Spleen (tissue), 11 donors: ENCODE measurements at regions not wholly inside any gene's neighbourhood (a gene's known extent, or its start where the extent isn't known, plus 50 kb on each side); places are given as distances from the start of the nearest gene placed in this dataset.

Source experiments
- DNase-seq: peaks from one replicate; pipeline ENCODE4 v3.0.0-alpha.2; 2020
- H3K27ac ChIP-seq, 8 donors: fragments of 200-600 bp; sonication (generic) in 7 of 8; 1 replicate in 4 of 8; 2 replicates in 4 of 8; pipeline versions ENCODE4 v1.5.0 to v1.8.0; 2016 to 2021; ENCODE audit warnings: inconsistent platforms in 4 of 8, mild to moderate bottlenecking in 4 of 8, moderate library complexity in 1 of 8
- H3K27me3 ChIP-seq, 7 donors: fragments of 200-600 bp; sonication (generic) in 6 of 7; replicated peaks in 1 of 7; 1 replicate in 4 of 7; 2 replicates in 3 of 7; pipeline versions ENCODE4 v1.5.0 to v1.8.0; 2016 to 2021; ENCODE audit warnings: inconsistent platforms in 3 of 7, mild to moderate bottlenecking in 1 of 7
- H3K36me3 ChIP-seq, 6 donors: fragments of 200-600 bp; sonication (generic) in 5 of 6; 1 replicate in 4 of 6; 2 replicates in 2 of 6; pipeline versions ENCODE4 v1.5.0 to v1.8.0; 2016 to 2021; ENCODE audit warnings: inconsistent platforms in 2 of 6
- H3K4me1 ChIP-seq, 6 donors: fragments of 200-600 bp; sonication (generic) in 5 of 6; 1 replicate in 3 of 6; 2 replicates in 3 of 6; pipeline versions ENCODE4 v1.5.0 to v1.8.0; 2016 to 2021; ENCODE audit warnings: inconsistent platforms in 3 of 6
- H3K4me3 ChIP-seq, 8 donors: fragments of 200-600 bp; sonication (generic) in 7 of 8; 1 replicate in 4 of 8; 2 replicates in 4 of 8; pipeline versions ENCODE4 v1.5.0 to v1.8.0; 2016 to 2021; ENCODE audit warnings: inconsistent platforms in 4 of 8, mild to moderate bottlenecking in 4 of 8, moderate library complexity in 2 of 8
- H3K9me3 ChIP-seq, 8 donors: fragments of 200-600 bp; sonication (generic) in 7 of 8; 1 replicate in 4 of 8; 2 replicates in 4 of 8; pipeline versions ENCODE4 v1.5.0 to v1.8.0; 2016 to 2021; ENCODE audit warnings: inconsistent platforms in 4 of 8
- CTCF ChIP-seq, 11 experiments: fragments of 200-600 bp in 7 of 11; fragments of 450-650 bp in 4 of 11; sonication (generic) in 4 of 11; IDR thresholded peaks in 8 of 11; conservative IDR thresholded peaks in 3 of 11; 1 replicate in 7 of 11; 2 replicates in 4 of 11; pipeline versions ENCODE4 v1.4.0 to v1.8.0; 2016 to 2021; ENCODE audit warnings: antibody characterized with exemption in 11 of 11, inconsistent platforms in 4 of 11, mild to moderate bottlenecking in 1 of 11
- POLR2A ChIP-seq, 3 donors: fragments of 450-650 bp; IDR thresholded peaks; one replicate each; pipeline ENCODE4 v1.5.1; 2017; ENCODE audit warnings: antibody characterized with exemption in 3 of 3, mild to moderate bottlenecking in 1 of 3
- POLR2AphosphoS5 ChIP-seq, 3 donors: sonication (generic); formaldehyde crosslinking; IDR thresholded peaks; one replicate each; pipeline ENCODE4 v1.5.1; 2017; ENCODE audit warnings: antibody characterized with exemption in 3 of 3
- WGBS, 5 donors: extraction: QIAGEN DNeasy Blood & Tissue Kit in 3 of 5; methylation state at CpG; one replicate each; pipeline versions ENCODE4 v1.1.5 to v1.1.7; 2013 to 2018; 5-methylcytosine and 5-hydroxymethylcytosine counted together
- intact Hi-C: fragments of 100-400 bp; cut with DNase I; formaldehyde crosslinking; loops from one replicate; pipeline ENCODE4 v1.15.0; 2023; ENCODE audit warnings: low total_unique reads
- donor health status: healthy with polysubstance abuse.
- donor health status: DM: no; HTN: no; CAD: no; lungs with moderate emphysema.
- donor health status: DM: no; HTN: no; CAD: no.
- donor health status: Bipolar disorder and iron deficiency.
- donor health status: healthy.
- donor health status: DM: no; HTN: no; CAD: no.
- donor health status: DM: yes; HTN: yes; CAD: no.

GRCh38 chr3:76474632-76475031 is 565.3 kb upstream of the ROBO2 start:
- intact Hi-C loops = no loop called here
- no peak for DNase-seq
- Histone ChIP-seq H3K27me3 (no peaks in the 10 kb centered on the region), H3K9me3 (peaks cover 0 to 14% (median 8%) of the 10 kb centered on the region in 8 donors), H3K27ac (no peak overlapping the region), H3K4me1 (no peaks in the 10 kb centered on the region), H3K4me3 (no peak overlapping the region), H3K36me3 (no peaks in the 10 kb centered on the region)
- TF ChIP-seq POLR2A (IDR thresholded peaks at IDR 0.05) (no peak), CTCF (IDR thresholded peaks at IDR 0.05 in 8 of 11, conservative IDR thresholded peaks at IDR 0.05 in 3 of 11) (no peak), POLR2AphosphoS5 (IDR thresholded peaks at IDR 0.05) (no peak)
- 73 to 86% (median 82%) methylated on average over 9 of the region's 9 CpGs for WGBS, 5 donors

DNA sequence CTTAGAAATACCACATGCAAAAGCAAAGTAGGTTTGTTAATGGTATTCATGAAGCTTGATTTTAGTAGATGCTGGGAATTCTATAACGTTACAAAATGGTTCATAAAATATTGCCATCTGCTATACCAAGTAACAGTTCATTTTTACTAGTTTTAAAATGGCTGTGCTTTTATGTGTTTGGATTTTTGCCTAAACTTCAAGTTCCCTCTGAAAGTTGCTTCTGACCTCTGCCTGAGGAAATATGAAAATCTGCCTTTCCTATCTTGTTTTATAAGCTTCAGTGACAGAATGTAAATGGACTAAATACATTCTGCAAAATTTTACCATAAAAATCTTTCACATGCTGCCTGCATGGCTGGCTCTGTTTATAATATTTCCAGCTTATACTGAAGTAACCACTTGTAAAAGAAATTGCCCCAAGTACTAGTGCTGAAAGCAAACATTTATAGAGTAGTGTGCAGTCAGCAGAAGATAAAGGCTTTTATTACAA is 560.7 kb upstream of the ROBO2 start:
- no peak overlapping the region for H3K27ac ChIP-seq
- H3K4me1 ChIP-seq = no peaks in the 10 kb centered on the region
- 64 to 82% (median 70%) methylated on average over 1 of the region's 1 CpG for WGBS, 5 donors
- TF ChIP-seq CTCF (IDR thresholded peaks at IDR 0.05 in 8 of 11, conservative IDR thresholded peaks at IDR 0.05 in 3 of 11) (no peak), POLR2A (IDR thresholded peaks at IDR 0.05) (no peak), POLR2AphosphoS5 (IDR thresholded peaks at IDR 0.05) (no peak)
- peaks cover 0 to 5% (median 0%) of the 10 kb centered on the region in 8 donors for H3K9me3 ChIP-seq
- no peaks in the 10 kb centered on the region for H3K27me3 ChIP-seq
- intact Hi-C loops = no loop called here
- DNase-seq = no peak
- no peaks in the 10 kb centered on the region for H3K36me3 ChIP-seq
- no peak overlapping the region for H3K4me3 ChIP-seq

DNA sequence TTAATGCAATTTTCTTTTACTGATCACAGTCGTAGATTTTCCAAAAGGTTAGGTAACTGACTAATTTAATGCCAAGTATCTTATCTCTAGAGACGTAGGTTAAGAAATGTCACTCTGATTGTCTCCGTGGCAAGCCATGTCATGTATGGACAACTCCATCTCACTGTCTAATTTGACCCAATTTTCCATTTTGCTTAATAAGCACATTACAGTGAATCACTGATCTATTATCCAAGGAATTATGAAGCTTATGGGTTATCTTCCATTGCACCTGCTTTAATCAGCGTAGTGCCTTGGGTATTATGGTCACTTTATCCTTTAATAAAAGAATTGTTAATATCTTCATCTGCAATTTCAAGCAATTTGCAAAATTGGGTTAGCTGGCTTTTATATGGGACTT is 557.4 kb upstream of the ROBO2 start:
- WGBS, 5 donors = 83 to 91% (median 89%) methylated on average over 4 of the region's 4 CpGs
- TF ChIP-seq CTCF (IDR thresholded peaks at IDR 0.05 in 8 of 11, conservative IDR thresholded peaks at IDR 0.05 in 3 of 11) (no peak), POLR2A (IDR thresholded peaks at IDR 0.05) (no peak), POLR2AphosphoS5 (IDR thresholded peaks at IDR 0.05) (no peak)
- Histone ChIP-seq H3K4me3 (no peak overlapping the region), H3K36me3 (no peaks in the 10 kb centered on the region), H3K4me1 (no peaks in the 10 kb centered on the region), H3K27ac (no peak overlapping the region), H3K27me3 (no peaks in the 10 kb centered on the region), H3K9me3 (peaks cover 0 to 10% (median under 1%) of the 10 kb centered on the region in 8 donors)
- no peak for DNase-seq
- intact Hi-C loops = no loop called here

DNA sequence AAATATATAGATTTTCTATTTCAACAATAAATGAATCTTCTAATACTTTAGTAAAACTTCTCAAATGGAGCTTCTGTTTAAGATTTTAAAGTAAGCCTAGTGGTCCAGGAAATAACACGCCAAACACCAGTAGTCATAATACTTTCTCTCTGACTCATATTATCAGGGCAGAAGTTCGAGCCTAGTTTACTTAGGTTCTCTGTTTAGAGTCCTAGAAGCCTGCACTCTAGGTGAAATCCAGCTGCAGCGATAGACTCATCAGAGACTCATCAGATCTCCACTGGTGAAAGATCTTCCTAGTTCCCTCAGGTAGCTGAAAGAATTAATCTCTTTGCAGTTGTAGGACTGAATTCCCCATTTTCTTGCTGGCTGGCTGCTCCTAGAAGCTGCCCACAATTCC is 552.5 kb upstream of the ROBO2 start:
- WGBS, 5 donors = 83 to 93% (median 87%) methylated on average over 3 of the region's 3 CpGs
- Histone ChIP-seq H3K4me1 (no peaks in the 10 kb centered on the region), H3K9me3 (peaks cover 0 to 22% (median 11%) of the 10 kb centered on the region in 8 donors), H3K36me3 (no peaks in the 10 kb centered on the region), H3K27ac (no peak overlapping the region), H3K27me3 (no peaks in the 10 kb centered on the region), H3K4me3 (no peak overlapping the region)
- intact Hi-C loops = no loop called here
- TF ChIP-seq CTCF (IDR thresholded peaks at IDR 0.05 in 8 of 11, conservative IDR thresholded peaks at IDR 0.05 in 3 of 11) (no peak), POLR2AphosphoS5 (IDR thresholded peaks at IDR 0.05) (no peak), POLR2A (IDR thresholded peaks at IDR 0.05) (no peak)
- DNase-seq = no peak
